Tibial artery (tissue), 4 donors: ENCODE measurements at regions not wholly inside any gene's neighbourhood (a gene's known extent, or its start where the extent isn't known, plus 50 kb on each side); places are given as distances from the start of the nearest gene placed in this dataset.

ENCODE experiments used
- DNase-seq, 2 donors: peaks; one replicate each; pipeline ENCODE4 v3.0.0-alpha.2; 2019
- H3K27ac ChIP-seq, 2 donors: fragments of 200-600 bp; sonication (generic) in 1 of 2; 1 replicate in 1 of 2; 2 replicates in 1 of 2; pipeline ENCODE4 v1.5.1; 2018 to 2019; ENCODE audit warnings: mild to moderate bottlenecking in 1 of 2
- H3K27me3 ChIP-seq, 2 donors: fragments of 200-600 bp; sonication (generic) in 1 of 2; one replicate each; pipeline versions ENCODE4 v1.5.1 to v1.6.0; 2016 to 2019
- H3K36me3 ChIP-seq, 3 donors: fragments of 200-600 bp; sonication (generic) in 2 of 3; one replicate each; pipeline ENCODE4 v1.5.1; 2016 to 2019; ENCODE audit warnings: mild to moderate bottlenecking in 2 of 3
- H3K4me1 ChIP-seq, 4 donors: fragments of 200-600 bp; sonication (generic) in 2 of 4; 1 replicate in 3 of 4; 2 replicates in 1 of 4; pipeline ENCODE4 v1.5.1; 2016 to 2019
- H3K4me3 ChIP-seq, 2 donors: fragments of 200-600 bp; sonication (generic) in 1 of 2; 1 replicate in 1 of 2; 2 replicates in 1 of 2; pipeline ENCODE4 v1.5.1; 2018 to 2019; ENCODE audit warnings: mild to moderate bottlenecking in 2 of 2
- H3K9me3 ChIP-seq, 3 donors: fragments of 200-600 bp; sonication (generic) in 1 of 3; one replicate each; pipeline ENCODE4 v1.5.1; 2016 to 2019
- intact Hi-C: fragments of 100-400 bp; cut with DNase I; formaldehyde crosslinking; loops from one replicate; pipeline ENCODE4 v1.15.0; 2023; ENCODE audit warnings: low total_unique reads
- TF ChIP-seq, protein P1 (sequence below), 2 experiments: fragments of 200-600 bp in 1 of 2; fragments of 450-650 bp in 1 of 2; IDR thresholded peaks; one replicate each; pipeline ENCODE4 v1.5.1; 2017 to 2019; ENCODE audit warnings: antibody characterized with exemption in 2 of 2, mild to moderate bottlenecking in 1 of 2, moderate library complexity in 1 of 2

DNA sequence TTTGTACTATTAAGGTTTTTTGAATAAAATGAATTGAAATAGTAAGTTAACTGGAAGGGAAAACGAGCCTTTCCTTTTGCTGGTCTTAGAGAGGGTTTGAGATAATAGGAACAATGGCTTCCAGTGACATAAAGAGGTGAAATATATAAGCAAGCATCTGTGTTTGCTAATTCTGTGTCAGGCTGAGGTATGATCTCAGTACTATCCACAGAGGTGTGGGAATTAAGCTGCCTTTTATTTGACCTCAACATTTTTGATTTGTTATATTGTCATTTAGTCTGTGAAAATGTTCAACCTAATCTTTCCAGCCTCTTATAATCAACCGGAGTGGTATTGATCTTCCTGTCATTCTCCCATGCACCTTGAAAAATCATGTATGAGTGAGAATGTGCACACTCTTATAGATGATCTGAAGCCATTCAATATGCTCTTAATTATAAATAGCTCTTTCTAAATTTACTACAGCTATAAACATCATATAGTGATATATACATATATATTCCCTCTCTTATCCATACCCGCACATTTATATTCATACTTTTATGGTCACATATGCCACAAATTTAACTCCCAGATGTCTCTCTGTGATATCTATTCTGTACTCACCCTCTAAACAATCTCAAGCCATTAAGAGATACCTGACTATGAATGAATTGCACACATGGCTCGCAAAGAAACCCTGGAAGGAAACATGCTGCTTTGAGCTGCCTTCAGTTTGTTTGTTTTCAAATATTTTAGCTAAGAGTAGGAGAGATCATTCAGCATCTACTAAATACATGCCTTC, 754.7 kb upstream of the NRSN1 start:
- H3K27ac ChIP-seq, result no peak overlapping the region
- no peaks in the 10 kb centered on the region for H3K9me3 ChIP-seq
- no peaks in the 10 kb centered on the region for H3K27me3 ChIP-seq
- no peaks in the 10 kb centered on the region for H3K36me3 ChIP-seq
- H3K4me3 ChIP-seq, result no peak overlapping the region
- no peak for DNase-seq
- TF ChIP-seq, protein P1, sequence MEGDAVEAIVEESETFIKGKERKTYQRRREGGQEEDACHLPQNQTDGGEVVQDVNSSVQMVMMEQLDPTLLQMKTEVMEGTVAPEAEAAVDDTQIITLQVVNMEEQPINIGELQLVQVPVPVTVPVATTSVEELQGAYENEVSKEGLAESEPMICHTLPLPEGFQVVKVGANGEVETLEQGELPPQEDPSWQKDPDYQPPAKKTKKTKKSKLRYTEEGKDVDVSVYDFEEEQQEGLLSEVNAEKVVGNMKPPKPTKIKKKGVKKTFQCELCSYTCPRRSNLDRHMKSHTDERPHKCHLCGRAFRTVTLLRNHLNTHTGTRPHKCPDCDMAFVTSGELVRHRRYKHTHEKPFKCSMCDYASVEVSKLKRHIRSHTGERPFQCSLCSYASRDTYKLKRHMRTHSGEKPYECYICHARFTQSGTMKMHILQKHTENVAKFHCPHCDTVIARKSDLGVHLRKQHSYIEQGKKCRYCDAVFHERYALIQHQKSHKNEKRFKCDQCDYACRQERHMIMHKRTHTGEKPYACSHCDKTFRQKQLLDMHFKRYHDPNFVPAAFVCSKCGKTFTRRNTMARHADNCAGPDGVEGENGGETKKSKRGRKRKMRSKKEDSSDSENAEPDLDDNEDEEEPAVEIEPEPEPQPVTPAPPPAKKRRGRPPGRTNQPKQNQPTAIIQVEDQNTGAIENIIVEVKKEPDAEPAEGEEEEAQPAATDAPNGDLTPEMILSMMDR (IDR thresholded peaks at IDR 0.05), result no peak
- intact Hi-C loops, result no loop called here
- H3K4me1 ChIP-seq, result no peaks in the 10 kb centered on the region

DNA sequence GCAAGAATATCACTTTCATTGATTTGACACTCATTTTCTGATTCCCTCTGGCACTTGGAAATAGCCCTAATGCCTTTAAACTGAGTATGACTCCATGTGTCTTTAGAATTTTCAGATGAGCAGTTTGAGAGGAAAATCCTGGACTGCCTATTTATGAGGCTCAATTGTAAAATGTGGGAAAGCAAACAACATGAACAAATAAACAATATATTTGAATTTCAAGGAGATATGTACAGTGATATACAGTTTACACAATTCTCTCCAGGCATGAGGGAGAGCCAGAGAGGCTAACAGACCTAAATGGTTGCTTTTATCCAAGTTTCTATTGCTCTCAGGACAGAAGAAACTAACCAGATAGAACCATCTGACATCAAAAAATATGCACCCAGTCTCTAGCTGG, 748.2 kb upstream of the NRSN1 start:
- intact Hi-C loops, result no loop called here

DNA sequence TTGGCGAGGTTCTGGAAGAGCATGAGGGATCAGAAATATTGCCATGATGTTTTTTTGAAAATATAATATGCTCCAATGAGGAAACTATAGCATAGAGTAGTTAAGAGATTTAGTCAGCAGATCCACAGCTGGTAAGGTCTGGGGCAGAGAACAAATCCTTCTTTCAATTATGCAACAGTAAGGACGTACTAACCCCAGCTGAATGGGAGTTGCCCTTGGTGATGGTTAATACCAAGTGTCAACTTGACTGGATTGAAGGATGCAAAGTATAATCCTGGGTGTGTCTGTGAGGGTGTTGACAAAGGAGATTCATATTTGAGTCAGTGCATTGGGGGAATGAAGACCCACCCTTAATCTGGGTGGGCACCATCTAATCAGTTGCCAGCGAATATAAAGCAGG, 745.5 kb upstream of the NRSN1 start:
- H3K27me3 ChIP-seq, result no peaks in the 10 kb centered on the region
- DNase-seq, result no peak
- TF ChIP-seq, protein P1 (IDR thresholded peaks at IDR 0.05), result no peak
- no peak overlapping the region for H3K27ac ChIP-seq
- H3K4me1 ChIP-seq, result no peaks in the 10 kb centered on the region
- H3K4me3 ChIP-seq, result no peak overlapping the region
- H3K9me3 ChIP-seq, result no peaks in the 10 kb centered on the region
- intact Hi-C loops, result no loop called here
- H3K36me3 ChIP-seq, result no peaks in the 10 kb centered on the region

More for the DNA sequence above, 748.2 kb upstream of the NRSN1 start:
- H3K27ac ChIP-seq, result no peak overlapping the region
- H3K36me3 ChIP-seq, result no peaks in the 10 kb centered on the region
- no peaks in the 10 kb centered on the region for H3K4me1 ChIP-seq
- TF ChIP-seq, protein P1 (IDR thresholded peaks at IDR 0.05), result no peak
- DNase-seq, result no peak
- H3K27me3 ChIP-seq, result no peaks in the 10 kb centered on the region
- no peaks in the 10 kb centered on the region for H3K9me3 ChIP-seq
- H3K4me3 ChIP-seq, result no peak overlapping the region

DNA sequence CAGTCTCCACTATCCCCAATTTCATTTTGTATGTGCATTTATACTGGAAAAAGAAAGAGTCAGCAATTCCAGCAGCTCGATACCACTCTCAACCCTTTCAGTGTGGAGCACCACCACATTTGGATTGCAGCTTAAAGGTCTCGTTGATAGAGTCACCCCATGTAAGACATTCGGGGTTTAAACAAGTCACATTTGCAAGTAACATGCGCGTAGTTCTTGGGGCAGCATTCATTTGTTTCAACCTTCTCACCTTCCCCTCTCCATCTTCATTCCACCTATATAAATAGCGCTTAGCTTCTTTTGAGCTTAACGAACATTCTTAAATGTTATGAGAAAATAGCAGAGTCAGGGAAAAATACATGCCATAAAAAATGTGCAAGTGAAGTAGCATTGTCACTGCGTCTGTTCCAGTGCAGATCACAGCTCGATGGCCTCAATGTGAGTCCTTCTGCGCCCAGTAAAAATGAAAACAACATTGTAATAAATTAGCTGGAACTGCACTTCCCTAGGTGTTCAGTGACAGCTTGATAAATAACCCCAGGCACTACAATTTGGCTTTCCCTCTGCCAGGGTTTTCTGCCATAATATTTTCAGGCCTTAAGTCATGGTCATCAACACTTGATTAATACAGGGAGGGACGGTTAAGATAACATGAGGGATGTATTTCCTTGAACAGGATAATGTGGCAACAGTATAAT, 737.8 kb upstream of the NRSN1 start:
- intact Hi-C loops, result no loop called here

DNA sequence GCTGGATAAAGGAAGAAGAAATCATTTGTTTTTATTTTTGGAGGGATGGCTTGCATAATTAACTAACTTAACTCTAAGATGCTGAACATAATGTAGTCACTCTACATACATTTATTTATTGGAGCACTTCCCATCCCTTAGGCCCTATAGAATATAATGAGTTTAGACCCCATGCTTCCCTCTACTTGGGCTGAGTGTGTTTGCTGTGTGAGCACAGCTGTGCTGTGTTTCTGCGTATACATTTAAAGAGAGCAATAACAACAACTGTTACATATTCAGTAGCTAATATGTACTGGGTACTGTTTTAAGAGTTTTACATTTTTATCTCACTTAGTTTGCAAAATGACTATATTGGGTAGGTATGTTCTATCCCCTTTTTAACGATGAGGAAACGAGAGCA, 736.6 kb upstream of the NRSN1 start:
- intact Hi-C loops, result no loop called here
- no peak overlapping the region for H3K4me3 ChIP-seq
- no peaks in the 10 kb centered on the region for H3K36me3 ChIP-seq
- H3K27me3 ChIP-seq, result no peaks in the 10 kb centered on the region
- H3K9me3 ChIP-seq, result no peaks in the 10 kb centered on the region
- H3K4me1 ChIP-seq, result no peaks in the 10 kb centered on the region
- TF ChIP-seq, protein P1 (IDR thresholded peaks at IDR 0.05), result no peak
- no peak overlapping the region for H3K27ac ChIP-seq
- no peak for DNase-seq

More for the DNA sequence above, 737.8 kb upstream of the NRSN1 start:
- Histone ChIP-seq H3K36me3 (no peaks in the 10 kb centered on the region), H3K4me3 (no peak overlapping the region), H3K9me3 (no peaks in the 10 kb centered on the region), H3K27me3 (no peaks in the 10 kb centered on the region), H3K4me1 (no peaks in the 10 kb centered on the region), H3K27ac (no peak overlapping the region)
- TF ChIP-seq, protein P1 (IDR thresholded peaks at IDR 0.05), result no peak
- DNase-seq, result no peak
